ENCODE measurements at regions not wholly inside any gene's neighbourhood (a gene's known extent, or its start where the extent isn't known, plus 50 kb on each side); places are given as distances from the start of the nearest gene placed in this dataset.

DNA sequence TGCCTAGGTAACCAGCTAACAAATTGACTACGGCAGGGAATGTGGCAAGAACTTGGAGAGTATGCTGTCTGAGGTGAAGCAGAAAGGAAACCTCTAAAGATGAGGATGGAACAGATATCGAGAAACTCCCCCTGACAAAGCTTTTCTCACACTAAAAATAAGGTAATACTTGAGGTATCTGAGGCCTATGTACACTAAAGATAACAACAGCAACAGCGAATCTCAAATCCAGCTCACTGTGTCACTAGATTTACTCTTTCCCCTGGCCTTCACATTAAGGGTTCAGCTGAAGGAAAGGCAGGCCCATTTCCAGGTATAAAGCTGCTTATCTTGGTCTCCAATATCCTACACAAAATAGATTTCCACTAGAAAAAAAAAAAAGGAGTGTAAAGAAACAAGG, 518.0 kb downstream of the KCNT2 start:
- Histone ChIP-seq H3K4me3 (no peak overlapping the region), H3K9me3 (no peaks in the 10 kb centered on the region), H3K27ac (no peak overlapping the region), H3K27me3 (no peaks in the 10 kb centered on the region), H3K36me3 (no peaks in the 10 kb centered on the region), H3K4me1 (no peaks in the 10 kb centered on the region)
- no peak for DNase-seq (ENCODE audit: low spot score in 2 of 2)
- 88% methylated on average over 3 of the region's 3 CpGs for WGBS
- TF ChIP-seq, protein P1, sequence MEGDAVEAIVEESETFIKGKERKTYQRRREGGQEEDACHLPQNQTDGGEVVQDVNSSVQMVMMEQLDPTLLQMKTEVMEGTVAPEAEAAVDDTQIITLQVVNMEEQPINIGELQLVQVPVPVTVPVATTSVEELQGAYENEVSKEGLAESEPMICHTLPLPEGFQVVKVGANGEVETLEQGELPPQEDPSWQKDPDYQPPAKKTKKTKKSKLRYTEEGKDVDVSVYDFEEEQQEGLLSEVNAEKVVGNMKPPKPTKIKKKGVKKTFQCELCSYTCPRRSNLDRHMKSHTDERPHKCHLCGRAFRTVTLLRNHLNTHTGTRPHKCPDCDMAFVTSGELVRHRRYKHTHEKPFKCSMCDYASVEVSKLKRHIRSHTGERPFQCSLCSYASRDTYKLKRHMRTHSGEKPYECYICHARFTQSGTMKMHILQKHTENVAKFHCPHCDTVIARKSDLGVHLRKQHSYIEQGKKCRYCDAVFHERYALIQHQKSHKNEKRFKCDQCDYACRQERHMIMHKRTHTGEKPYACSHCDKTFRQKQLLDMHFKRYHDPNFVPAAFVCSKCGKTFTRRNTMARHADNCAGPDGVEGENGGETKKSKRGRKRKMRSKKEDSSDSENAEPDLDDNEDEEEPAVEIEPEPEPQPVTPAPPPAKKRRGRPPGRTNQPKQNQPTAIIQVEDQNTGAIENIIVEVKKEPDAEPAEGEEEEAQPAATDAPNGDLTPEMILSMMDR (IDR thresholded peaks at IDR 0.05): no peak
- TF ChIP-seq POLR2AphosphoS5 (IDR thresholded peaks at IDR 0.05) (no peak), POLR2A (IDR thresholded peaks at IDR 0.05) (no peak), EP300 (IDR thresholded peaks at IDR 0.05) (no peak)

DNA sequence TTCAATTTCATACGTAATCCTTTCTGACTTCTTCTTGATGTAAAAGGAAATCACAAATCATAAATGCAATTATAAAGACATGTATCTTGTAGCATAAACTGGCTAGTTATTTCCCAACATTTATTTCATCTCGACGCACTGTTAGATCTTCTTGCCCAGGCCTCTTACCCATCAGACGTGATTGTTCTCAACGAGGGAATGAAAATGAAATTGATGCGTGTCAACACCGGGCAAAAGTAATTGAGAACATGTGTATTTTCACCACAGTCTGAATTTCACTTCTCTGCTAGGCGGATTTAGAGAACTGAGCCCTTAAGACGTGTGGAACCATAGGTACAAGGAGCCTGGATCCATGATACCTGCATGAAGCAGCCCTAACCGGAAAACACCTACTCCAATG, 519.7 kb downstream of the KCNT2 start:
- TF ChIP-seq POLR2A (IDR thresholded peaks at IDR 0.05): no peak
- TF ChIP-seq, protein P1 (IDR thresholded peaks at IDR 0.05): no peak
- no peak for TF ChIP-seq EP300 (IDR thresholded peaks at IDR 0.05)
- TF ChIP-seq POLR2AphosphoS5 (IDR thresholded peaks at IDR 0.05): no peak
- Histone ChIP-seq H3K4me1 (no peaks in the 10 kb centered on the region), H3K4me3 (no peak overlapping the region), H3K9me3 (no peaks in the 10 kb centered on the region), H3K36me3 (no peaks in the 10 kb centered on the region), H3K27ac (no peak overlapping the region), H3K27me3 (no peaks in the 10 kb centered on the region)
- no peak for DNase-seq (ENCODE audit: low spot score in 2 of 2)
- 71% methylated on average over 10 of the region's 10 CpGs for WGBS

DNA sequence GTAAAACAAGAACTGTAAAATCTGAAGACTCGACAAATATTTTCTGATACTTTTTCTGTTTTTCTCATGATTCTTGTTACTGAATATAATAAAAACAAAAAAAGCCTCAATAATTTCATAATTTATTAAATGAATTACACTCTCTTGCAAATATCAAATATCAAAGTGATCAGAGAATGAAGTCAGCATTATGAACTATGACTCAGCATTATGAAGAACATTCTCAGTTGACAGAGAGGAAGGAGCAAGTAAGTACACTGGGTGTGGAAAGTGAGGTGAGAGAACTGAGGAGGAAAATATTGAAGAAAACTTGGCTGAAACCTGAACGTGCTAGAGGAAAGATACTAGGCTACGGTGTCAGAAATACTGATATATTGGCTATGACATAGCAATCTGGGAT, 529.5 kb downstream of the KCNT2 start:
- TF ChIP-seq POLR2AphosphoS5 (IDR thresholded peaks at IDR 0.05) (no peak), EP300 (IDR thresholded peaks at IDR 0.05) (no peak), POLR2A (IDR thresholded peaks at IDR 0.05) (no peak)
- TF ChIP-seq, protein P1 (IDR thresholded peaks at IDR 0.05): no peak

DNA sequence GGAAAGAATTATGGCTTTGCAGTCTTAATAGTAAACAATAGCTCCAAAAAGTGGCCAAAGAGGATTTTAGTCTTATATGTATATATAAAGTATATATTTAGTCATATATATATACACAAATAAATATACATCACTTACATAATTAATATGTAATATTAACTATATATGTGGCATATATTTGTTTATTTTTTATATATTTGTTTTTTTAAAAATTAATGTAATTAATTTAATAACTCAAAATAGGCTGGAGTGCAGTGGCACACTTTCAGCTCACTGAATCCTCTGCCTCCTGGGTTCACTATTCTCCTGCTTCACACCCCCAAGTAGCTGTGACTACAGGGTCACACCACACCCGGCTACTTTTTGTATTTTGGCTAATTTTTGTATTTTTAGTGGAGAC, 532.6 kb downstream of the KCNT2 start:
- H3K9me3 ChIP-seq: no peaks in the 10 kb centered on the region
- WGBS: 79% methylated on average over 1 of the region's 1 CpG
- no peak for DNase-seq (ENCODE audit: low spot score in 2 of 2)
- TF ChIP-seq, protein P1 (IDR thresholded peaks at IDR 0.05): no peak
- TF ChIP-seq POLR2AphosphoS5 (IDR thresholded peaks at IDR 0.05): no peak
- TF ChIP-seq POLR2A (IDR thresholded peaks at IDR 0.05): no peak
- TF ChIP-seq EP300 (IDR thresholded peaks at IDR 0.05): no peak
- no peaks in the 10 kb centered on the region for H3K4me1 ChIP-seq
- no peaks in the 10 kb centered on the region for H3K36me3 ChIP-seq
- H3K27ac ChIP-seq: no peak overlapping the region
- H3K27me3 ChIP-seq: no peaks in the 10 kb centered on the region
- H3K4me3 ChIP-seq: no peak overlapping the region

More for the DNA sequence above, 529.5 kb downstream of the KCNT2 start:
- Histone ChIP-seq H3K4me1 (no peaks in the 10 kb centered on the region), H3K27me3 (no peaks in the 10 kb centered on the region), H3K9me3 (no peaks in the 10 kb centered on the region), H3K27ac (no peak overlapping the region), H3K4me3 (no peak overlapping the region), H3K36me3 (no peaks in the 10 kb centered on the region)
- WGBS: 83% methylated on average over 3 of the region's 3 CpGs
- no peak for DNase-seq (ENCODE audit: low spot score in 2 of 2)

GRCh38 chr1:196074182-196074581, 534.1 kb downstream of the KCNT2 start:
- TF ChIP-seq EP300 (IDR thresholded peaks at IDR 0.05) (no peak), POLR2AphosphoS5 (IDR thresholded peaks at IDR 0.05) (no peak), POLR2A (IDR thresholded peaks at IDR 0.05) (no peak)
- TF ChIP-seq, protein P1 (IDR thresholded peaks at IDR 0.05): no peak
- no peaks in the 10 kb centered on the region for H3K4me1 ChIP-seq
- no peak overlapping the region for H3K4me3 ChIP-seq
- no peak overlapping the region for H3K27ac ChIP-seq
- no peaks in the 10 kb centered on the region for H3K27me3 ChIP-seq
- no peaks in the 10 kb centered on the region for H3K36me3 ChIP-seq
- no peaks in the 10 kb centered on the region for H3K9me3 ChIP-seq
- DNase-seq (ENCODE audit: low spot score in 2 of 2): no peak
